ENCODE measurements at regions not wholly inside any gene's neighbourhood (a gene's known extent, or its start where the extent isn't known, plus 50 kb on each side); places are given as distances from the start of the nearest gene placed in this dataset.

DNA sequence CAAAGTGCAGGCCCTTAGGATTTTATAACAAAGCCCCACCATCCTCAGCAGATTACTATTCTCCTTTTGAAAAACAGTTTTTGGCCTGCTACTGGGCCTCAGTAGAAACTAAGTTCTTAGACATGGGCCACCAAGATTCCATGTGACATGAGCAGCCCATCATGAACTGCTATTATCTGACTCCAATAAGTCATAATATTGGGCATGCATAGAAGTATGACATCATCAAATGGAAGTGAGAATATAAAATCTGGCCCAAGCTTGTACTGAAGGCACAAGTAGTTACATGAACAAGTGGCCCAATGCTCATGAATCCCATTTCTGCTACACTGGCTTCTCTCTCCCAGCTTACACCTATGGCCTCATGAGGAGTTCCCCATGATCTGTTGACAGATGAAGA, 404.8 kb downstream of the EPHA5 start:
- TF ChIP-seq CTCF (IDR thresholded peaks at IDR 0.05): no peak

DNA sequence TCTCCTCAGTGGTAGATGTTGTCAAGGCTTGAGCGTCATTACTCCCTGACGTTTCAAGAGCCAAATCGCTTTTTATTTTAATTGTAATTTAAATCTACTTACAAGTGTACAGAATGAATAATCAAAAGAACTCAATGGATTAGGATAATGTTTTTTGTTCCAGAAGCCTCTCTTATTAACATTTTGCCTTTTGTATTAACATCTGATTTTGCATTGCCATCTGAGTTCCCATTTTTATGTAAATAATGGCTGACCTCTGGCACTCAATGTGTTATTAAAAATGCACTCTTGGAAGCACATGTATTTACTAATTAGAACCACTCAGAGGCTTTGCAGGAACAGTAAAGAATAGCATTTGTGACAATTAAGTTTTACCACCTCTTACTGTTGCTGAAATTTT, 411.0 kb downstream of the EPHA5 start:
- Histone ChIP-seq H3K9me3 (no peaks in the 10 kb centered on the region), H3K4me1 (no peaks in the 10 kb centered on the region), H3K4me3 (no peak overlapping the region), H3K27ac (no peak overlapping the region), H3K36me3 (no peaks in the 10 kb centered on the region), H3K27me3 (no peaks in the 10 kb centered on the region)
- intact Hi-C loops (cut with DNase I): no loop called here
- no peak for DNase-seq (ENCODE audit: low spot score in 2 of 2)
- no peak for TF ChIP-seq CTCF (IDR thresholded peaks at IDR 0.05)

More for the DNA sequence above, 404.8 kb downstream of the EPHA5 start:
- intact Hi-C loops (cut with DNase I): no loop called here
- no peaks in the 10 kb centered on the region for H3K36me3 ChIP-seq
- H3K27ac ChIP-seq: no peak overlapping the region
- H3K4me1 ChIP-seq: no peaks in the 10 kb centered on the region
- H3K4me3 ChIP-seq: no peak overlapping the region
- no peak for DNase-seq (ENCODE audit: low spot score in 2 of 2)
- no peaks in the 10 kb centered on the region for H3K9me3 ChIP-seq
- no peaks in the 10 kb centered on the region for H3K27me3 ChIP-seq

DNA sequence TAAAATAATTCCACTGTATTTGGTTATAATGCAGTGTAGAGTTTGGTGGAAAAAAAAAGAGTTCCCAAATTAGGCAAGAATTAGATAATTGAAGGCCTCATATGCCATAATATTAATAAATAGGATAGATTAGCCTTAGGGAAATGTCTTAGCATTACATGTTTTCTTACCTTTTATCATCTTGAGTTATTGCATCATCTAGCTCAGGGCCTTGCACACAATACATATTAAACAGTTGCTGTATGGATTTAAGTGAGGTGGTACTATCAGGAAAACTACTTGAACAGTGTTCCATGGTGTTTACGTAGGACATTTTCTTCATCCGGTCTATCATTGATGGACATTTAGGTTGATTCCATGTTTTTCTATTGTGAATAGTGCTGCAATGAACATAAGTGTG, 419.4 kb downstream of the EPHA5 start:
- no peaks in the 10 kb centered on the region for H3K36me3 ChIP-seq
- intact Hi-C loops (cut with DNase I): no loop called here
- H3K4me3 ChIP-seq: no peak overlapping the region
- H3K9me3 ChIP-seq: no peaks in the 10 kb centered on the region
- no peak overlapping the region for H3K27ac ChIP-seq
- no peak for TF ChIP-seq CTCF (IDR thresholded peaks at IDR 0.05)
- no peaks in the 10 kb centered on the region for H3K4me1 ChIP-seq
- DNase-seq (ENCODE audit: low spot score in 2 of 2): no peak
- H3K27me3 ChIP-seq: no peaks in the 10 kb centered on the region

DNA sequence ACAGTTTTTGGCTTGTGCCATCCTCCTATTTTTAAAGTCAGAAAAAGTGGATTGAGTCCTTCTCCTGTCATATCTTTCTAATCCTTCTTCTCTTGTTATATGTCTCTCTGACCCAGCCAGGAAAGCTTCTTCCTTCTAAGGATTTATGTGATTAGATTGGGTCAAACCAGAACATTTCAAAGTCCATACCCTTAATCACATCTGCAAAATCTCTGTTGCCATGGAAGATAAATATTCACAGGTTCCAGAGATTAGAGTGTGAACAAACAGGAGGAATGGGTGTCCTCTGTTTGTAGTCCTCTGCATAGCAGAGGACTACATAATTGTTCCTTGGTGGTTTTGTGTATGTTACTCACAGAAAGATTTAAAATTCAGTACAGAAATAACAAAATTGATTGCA, 421.2 kb downstream of the EPHA5 start:
- no peaks in the 10 kb centered on the region for H3K4me1 ChIP-seq
- DNase-seq (ENCODE audit: low spot score in 2 of 2): no peak
- TF ChIP-seq CTCF (IDR thresholded peaks at IDR 0.05): no peak
- H3K4me3 ChIP-seq: no peak overlapping the region
- no peaks in the 10 kb centered on the region for H3K27me3 ChIP-seq
- no peaks in the 10 kb centered on the region for H3K9me3 ChIP-seq
- H3K36me3 ChIP-seq: no peaks in the 10 kb centered on the region
- intact Hi-C loops (cut with DNase I): no loop called here
- H3K27ac ChIP-seq: no peak overlapping the region

- no peak for TF ChIP-seq CTCF (IDR thresholded peaks at IDR 0.05)
- Histone ChIP-seq H3K27me3 (no peaks in the 10 kb centered on the region), H3K27ac (no peak overlapping the region), H3K4me3 (no peak overlapping the region), H3K4me1 (peaks cover 0 to 2% of the 10 kb centered on the region in 2 donors), H3K36me3 (no peaks in the 10 kb centered on the region), H3K9me3 (no peaks in the 10 kb centered on the region)
- DNase-seq (ENCODE audit: low spot score in 2 of 2): no peak
- intact Hi-C loops (cut with DNase I): no loop called here
Measured at GRCh38 chr4:65242156-65242846, 428.0 kb downstream of the EPHA5 start.

All from ascending aorta (tissue), 2 donors.